Liver (tissue), 8 donors: ENCODE measurements at regions not wholly inside any gene's neighbourhood (a gene's known extent, or its start where the extent isn't known, plus 50 kb on each side); places are given as distances from the start of the nearest gene placed in this dataset.

Source experiments
- DNase-seq: peaks from one replicate; pipeline ENCODE4 v3.0.0-alpha.2; 2017; ENCODE audit warnings: low spot score
- H3K27ac ChIP-seq, 2 donors: one replicate each; pipeline ENCODE4 v1.7.0; 2013; ENCODE audit warnings: inconsistent platforms in 2 of 2, low read length in 2 of 2, control low read depth in 1 of 2, low read depth in 1 of 2, mild to moderate bottlenecking in 1 of 2
- H3K27me3 ChIP-seq, 4 donors: one replicate each; pipeline versions ENCODE4 v1.6.1 to v1.7.0; 2013; ENCODE audit warnings: low read length in 3 of 4, inconsistent platforms in 1 of 4, mild to moderate bottlenecking in 1 of 4, moderate library complexity in 1 of 4; ENCODE audit not compliant: control insufficient read depth in 4 of 4, insufficient read depth in 4 of 4
- H3K36me3 ChIP-seq, 4 donors: one replicate each; pipeline versions ENCODE4 v1.6.1 to v1.7.0; 2013; ENCODE audit warnings: low read length in 3 of 4, mild to moderate bottlenecking in 3 of 4, low read depth in 1 of 4, moderate library complexity in 1 of 4; ENCODE audit not compliant: control insufficient read depth in 4 of 4, insufficient read depth in 3 of 4
- H3K4me1 ChIP-seq, 4 donors: one replicate each; pipeline versions ENCODE4 v1.6.1 to v1.7.0; 2013; ENCODE audit warnings: low read length in 3 of 4, mild to moderate bottlenecking in 3 of 4, moderate library complexity in 1 of 4; ENCODE audit not compliant: control insufficient read depth in 4 of 4, insufficient read depth in 4 of 4
- H3K4me3 ChIP-seq, 3 donors: one replicate each; pipeline versions ENCODE4 v1.6.1 to v1.7.0; 2013; ENCODE audit warnings: low read length in 3 of 3, control low read depth in 1 of 3, low read depth in 1 of 3, mild to moderate bottlenecking in 1 of 3
- H3K9ac ChIP-seq, 2 donors: one replicate each; pipeline ENCODE4 v1.7.0; 2013; ENCODE audit warnings: low read length in 2 of 2, mild to moderate bottlenecking in 2 of 2, moderate library complexity in 2 of 2, control low read depth in 1 of 2, low read depth in 1 of 2
- H3K9me3 ChIP-seq, 4 donors: one replicate each; pipeline versions ENCODE4 v1.6.1 to v1.7.0; 2013; ENCODE audit warnings: low read length in 3 of 4; ENCODE audit not compliant: control insufficient read depth in 4 of 4
- CTCF ChIP-seq: fragments of 150-350 bp; IDR thresholded peaks from 2 replicates; pipeline ENCODE4 v1.5.1; 2017; ENCODE audit warnings: improper control_type of control experiment, low read depth, low read length; ENCODE audit not compliant: missing input control
- EGR1 ChIP-seq, 2 donors: IDR thresholded peaks; 2 replicates each; pipeline ENCODE4 v1.6.1; 2016 to 2018; ENCODE audit warnings: antibody characterized with exemption in 2 of 2, low read depth in 2 of 2
- FOXA1 ChIP-seq: IDR thresholded peaks from 2 replicates; pipeline ENCODE4 v1.6.1; 2016; ENCODE audit warnings: antibody characterized with exemption
- FOXA2 ChIP-seq: IDR thresholded peaks from 2 replicates; pipeline ENCODE4 v1.6.1; 2016; ENCODE audit warnings: antibody characterized with exemption
- GABPA ChIP-seq, 2 donors: IDR thresholded peaks in 1 of 2; conservative IDR thresholded peaks in 1 of 2; 2 replicates each; pipeline ENCODE4 v1.6.1; 2016; ENCODE audit warnings: antibody characterized with exemption in 2 of 2, mild to moderate bottlenecking in 1 of 2, moderate library complexity in 1 of 2
- HNF4A ChIP-seq, 2 donors: conservative IDR thresholded peaks; 2 replicates each; pipeline ENCODE4 v1.6.1; 2016; ENCODE audit warnings: antibody characterized with exemption in 2 of 2, mild to moderate bottlenecking in 2 of 2
- HNF4G ChIP-seq: IDR thresholded peaks from 2 replicates; pipeline ENCODE4 v1.6.1; 2016; ENCODE audit warnings: antibody characterized with exemption
- JUND ChIP-seq, 2 donors: IDR thresholded peaks; 2 replicates each; pipeline ENCODE4 v1.6.1; 2016; ENCODE audit warnings: antibody characterized with exemption in 2 of 2
- MAX ChIP-seq: IDR thresholded peaks from 2 replicates; pipeline ENCODE4 v1.6.1; 2016; ENCODE audit warnings: antibody characterized with exemption
- NR2F2 ChIP-seq: IDR thresholded peaks from 2 replicates; pipeline ENCODE4 v1.6.1; 2016; ENCODE audit warnings: antibody characterized with exemption
- RAD21 ChIP-seq, 2 donors: IDR thresholded peaks; 2 replicates each; pipeline ENCODE4 v1.6.1; 2016; ENCODE audit warnings: antibody characterized with exemption in 2 of 2, mild to moderate bottlenecking in 2 of 2
- RXRA ChIP-seq, 2 donors: IDR thresholded peaks; 2 replicates each; pipeline ENCODE4 v1.6.1; 2017 to 2018; ENCODE audit warnings: antibody characterized with exemption in 2 of 2, mild to moderate bottlenecking in 1 of 2
- SP1 ChIP-seq: IDR thresholded peaks from 2 replicates; pipeline ENCODE4 v1.6.1; 2018; ENCODE audit warnings: antibody characterized with exemption, mild to moderate bottlenecking
- TAF1 ChIP-seq: conservative IDR thresholded peaks from 2 replicates; pipeline ENCODE4 v1.6.1; 2016; ENCODE audit warnings: antibody characterized with exemption, mild to moderate bottlenecking
- YY1 ChIP-seq: IDR thresholded peaks from 2 replicates; pipeline ENCODE4 v1.6.1; 2016; ENCODE audit warnings: antibody characterized with exemption, mild to moderate bottlenecking
- WGBS: extraction: QIAGEN DNeasy Blood & Tissue Kit; methylation state at CpG from one replicate; pipeline ENCODE4 v1.1.7; 2013; 5-methylcytosine and 5-hydroxymethylcytosine counted together
- TF ChIP-seq, protein P1 (sequence below): IDR thresholded peaks from 2 replicates; pipeline ENCODE4 v1.6.1; 2016; ENCODE audit warnings: antibody characterized with exemption
- TF ChIP-seq, protein P2 (sequence below): IDR thresholded peaks from 2 replicates; pipeline ENCODE4 v1.6.1; 2016; ENCODE audit warnings: antibody characterized with exemption
- TF ChIP-seq, protein P3 (sequence below): IDR thresholded peaks from 2 replicates; pipeline ENCODE4 v1.6.1; 2016; ENCODE audit warnings: antibody characterized with exemption, mild to moderate bottlenecking
- donor health status: healthy.
- donor health status: healthy.
- donor health status: healthy.
- donor health status: healthy.
- donor health status: healthy.

- H3K27me3 ChIP-seq: no peaks in the 10 kb centered on the region
- DNase-seq: no peak
- no peaks in the 10 kb centered on the region for H3K36me3 ChIP-seq
- no peak overlapping the region for H3K4me3 ChIP-seq
- H3K9me3 ChIP-seq: no peaks in the 10 kb centered on the region
- no peaks in the 10 kb centered on the region for H3K4me1 ChIP-seq
- H3K9ac ChIP-seq: no peak overlapping the region
- H3K27ac ChIP-seq: no peak overlapping the region
- TF ChIP-seq FOXA1 (no peak), MAX (no peak), JUND (IDR thresholded peaks at IDR 0.05) (no peak), YY1 (no peak), CTCF (no peak), RAD21 (IDR thresholded peaks at IDR 0.05) (no peak), GABPA (IDR thresholded peaks at IDR 0.05 in 1 of 2, conservative IDR thresholded peaks at IDR 0.05 in 1 of 2) (no peak), HNF4G (no peak), NR2F2 (no peak), SP1 (no peak), EGR1 (IDR thresholded peaks at IDR 0.05; ENCODE audit: low read depth in 2 of 2) (no peak)
- TF ChIP-seq, protein P1, sequence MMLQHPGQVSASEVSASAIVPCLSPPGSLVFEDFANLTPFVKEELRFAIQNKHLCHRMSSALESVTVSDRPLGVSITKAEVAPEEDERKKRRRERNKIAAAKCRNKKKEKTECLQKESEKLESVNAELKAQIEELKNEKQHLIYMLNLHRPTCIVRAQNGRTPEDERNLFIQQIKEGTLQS: no peak
Observed at GRCh38 chr1:186616511-186616910, 63.7 kb downstream of the PTGS2 start.

- no peak for TF ChIP-seq NR2F2
- TF ChIP-seq TAF1: no peak
- TF ChIP-seq, protein P1: no peak
- no peak for TF ChIP-seq JUND (IDR thresholded peaks at IDR 0.05)
- TF ChIP-seq SP1: no peak
- no peak for TF ChIP-seq RAD21 (IDR thresholded peaks at IDR 0.05)
- TF ChIP-seq FOXA2: no peak
- no peak for TF ChIP-seq HNF4G
- no peak for TF ChIP-seq FOXA1
- TF ChIP-seq HNF4A (conservative IDR thresholded peaks at IDR 0.05): no peak
- TF ChIP-seq, protein P2, sequence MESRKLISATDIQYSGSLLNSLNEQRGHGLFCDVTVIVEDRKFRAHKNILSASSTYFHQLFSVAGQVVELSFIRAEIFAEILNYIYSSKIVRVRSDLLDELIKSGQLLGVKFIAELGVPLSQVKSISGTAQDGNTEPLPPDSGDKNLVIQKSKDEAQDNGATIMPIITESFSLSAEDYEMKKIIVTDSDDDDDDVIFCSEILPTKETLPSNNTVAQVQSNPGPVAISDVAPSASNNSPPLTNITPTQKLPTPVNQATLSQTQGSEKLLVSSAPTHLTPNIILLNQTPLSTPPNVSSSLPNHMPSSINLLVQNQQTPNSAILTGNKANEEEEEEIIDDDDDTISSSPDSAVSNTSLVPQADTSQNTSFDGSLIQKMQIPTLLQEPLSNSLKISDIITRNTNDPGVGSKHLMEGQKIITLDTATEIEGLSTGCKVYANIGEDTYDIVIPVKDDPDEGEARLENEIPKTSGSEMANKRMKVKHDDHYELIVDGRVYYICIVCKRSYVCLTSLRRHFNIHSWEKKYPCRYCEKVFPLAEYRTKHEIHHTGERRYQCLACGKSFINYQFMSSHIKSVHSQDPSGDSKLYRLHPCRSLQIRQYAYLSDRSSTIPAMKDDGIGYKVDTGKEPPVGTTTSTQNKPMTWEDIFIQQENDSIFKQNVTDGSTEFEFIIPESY: no peak
- TF ChIP-seq, protein P3, sequence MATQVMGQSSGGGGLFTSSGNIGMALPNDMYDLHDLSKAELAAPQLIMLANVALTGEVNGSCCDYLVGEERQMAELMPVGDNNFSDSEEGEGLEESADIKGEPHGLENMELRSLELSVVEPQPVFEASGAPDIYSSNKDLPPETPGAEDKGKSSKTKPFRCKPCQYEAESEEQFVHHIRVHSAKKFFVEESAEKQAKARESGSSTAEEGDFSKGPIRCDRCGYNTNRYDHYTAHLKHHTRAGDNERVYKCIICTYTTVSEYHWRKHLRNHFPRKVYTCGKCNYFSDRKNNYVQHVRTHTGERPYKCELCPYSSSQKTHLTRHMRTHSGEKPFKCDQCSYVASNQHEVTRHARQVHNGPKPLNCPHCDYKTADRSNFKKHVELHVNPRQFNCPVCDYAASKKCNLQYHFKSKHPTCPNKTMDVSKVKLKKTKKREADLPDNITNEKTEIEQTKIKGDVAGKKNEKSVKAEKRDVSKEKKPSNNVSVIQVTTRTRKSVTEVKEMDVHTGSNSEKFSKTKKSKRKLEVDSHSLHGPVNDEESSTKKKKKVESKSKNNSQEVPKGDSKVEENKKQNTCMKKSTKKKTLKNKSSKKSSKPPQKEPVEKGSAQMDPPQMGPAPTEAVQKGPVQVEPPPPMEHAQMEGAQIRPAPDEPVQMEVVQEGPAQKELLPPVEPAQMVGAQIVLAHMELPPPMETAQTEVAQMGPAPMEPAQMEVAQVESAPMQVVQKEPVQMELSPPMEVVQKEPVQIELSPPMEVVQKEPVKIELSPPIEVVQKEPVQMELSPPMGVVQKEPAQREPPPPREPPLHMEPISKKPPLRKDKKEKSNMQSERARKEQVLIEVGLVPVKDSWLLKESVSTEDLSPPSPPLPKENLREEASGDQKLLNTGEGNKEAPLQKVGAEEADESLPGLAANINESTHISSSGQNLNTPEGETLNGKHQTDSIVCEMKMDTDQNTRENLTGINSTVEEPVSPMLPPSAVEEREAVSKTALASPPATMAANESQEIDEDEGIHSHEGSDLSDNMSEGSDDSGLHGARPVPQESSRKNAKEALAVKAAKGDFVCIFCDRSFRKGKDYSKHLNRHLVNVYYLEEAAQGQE: no peak
- TF ChIP-seq EGR1 (IDR thresholded peaks at IDR 0.05; ENCODE audit: low read depth in 2 of 2): no peak
- no peak for TF ChIP-seq GABPA (IDR thresholded peaks at IDR 0.05 in 1 of 2, conservative IDR thresholded peaks at IDR 0.05 in 1 of 2)
- no peak for TF ChIP-seq CTCF
- TF ChIP-seq MAX: no peak
- no peak for TF ChIP-seq YY1
- no peak for TF ChIP-seq RXRA (IDR thresholded peaks at IDR 0.05)
- Histone ChIP-seq H3K27me3 (no peaks in the 10 kb centered on the region), H3K9me3 (no peaks in the 10 kb centered on the region), H3K9ac (no peak overlapping the region), H3K4me1 (no peaks in the 10 kb centered on the region), H3K36me3 (no peaks in the 10 kb centered on the region), H3K27ac (peak overlapping the region in 1 of 2 donors; percentile 20), H3K4me3 (no peak overlapping the region)
- DNase-seq: no peak
- WGBS: 57% methylated on average over 4 of the region's 4 CpGs
Observed at GRCh38 chr1:186615332-186615731, 64.9 kb downstream of the PTGS2 start.
